Endothelial cell (in vitro differentiated cells): ENCODE measurements at regions not wholly inside any gene's neighbourhood (a gene's known extent, or its start where the extent isn't known, plus 50 kb on each side); places are given as distances from the start of the nearest gene placed in this dataset.

Source experiments
- DNase-seq: peaks from one replicate; pipeline ENCODE4 v3.0.0; 2021; ENCODE audit warnings: low spot score
- H3K27ac Mint-ChIP-seq: one replicate; pipeline ENCODE4 v1.8.0; 2021; ENCODE audit warnings: mixed read lengths, inconsistent platforms; ENCODE audit not compliant: unreplicated experiment
- H3K27me3 Mint-ChIP-seq: one replicate; pipeline ENCODE4 v1.8.0; 2021; ENCODE audit warnings: mild to moderate bottlenecking, moderate library complexity, mixed read lengths, inconsistent platforms; ENCODE audit not compliant: unreplicated experiment
- H3K36me3 Mint-ChIP-seq: one replicate; pipeline ENCODE4 v1.8.0; 2021; ENCODE audit warnings: mild to moderate bottlenecking, low read depth, mixed read lengths, inconsistent platforms; ENCODE audit not compliant: unreplicated experiment
- H3K4me1 Mint-ChIP-seq: one replicate; pipeline ENCODE4 v1.8.0; 2021; ENCODE audit warnings: mild to moderate bottlenecking, mixed read lengths, inconsistent platforms; ENCODE audit not compliant: unreplicated experiment
- H3K4me3 Mint-ChIP-seq: one replicate; pipeline ENCODE4 v1.8.0; 2021; ENCODE audit warnings: mild to moderate bottlenecking, mixed read lengths, inconsistent platforms; ENCODE audit not compliant: unreplicated experiment
- H3K9me3 Mint-ChIP-seq: one replicate; pipeline ENCODE4 v1.8.0; 2021; ENCODE audit warnings: mixed read lengths, inconsistent platforms; ENCODE audit not compliant: unreplicated experiment
- CTCF ChIP-seq: fragments of 200-600 bp; sonication (generic); IDR thresholded peaks from one replicate; pipeline ENCODE4 v1.5.0; 2021; ENCODE audit warnings: antibody characterized with exemption; ENCODE audit not compliant: unreplicated experiment

- peaks cover 6% of the 10 kb centered on the region for H3K36me3 Mint-ChIP-seq
- no peak overlapping the region for H3K27ac Mint-ChIP-seq
- H3K27me3 Mint-ChIP-seq = peaks cover 2% of the 10 kb centered on the region
- H3K9me3 Mint-ChIP-seq = no peaks in the 10 kb centered on the region
- H3K4me3 Mint-ChIP-seq = no peak overlapping the region
- H3K4me1 Mint-ChIP-seq = peaks cover 3% of the 10 kb centered on the region
- no peak for DNase-seq
- no peak for TF ChIP-seq CTCF
Observed at GRCh38 chr22:49619301-49619700, 208.4 kb downstream of the BRD1 start.

- Mint-ChIP-seq H3K9me3 (no peaks in the 10 kb centered on the region), H3K27ac (no peak overlapping the region), H3K4me3 (no peak overlapping the region), H3K4me1 (peaks cover 3% of the 10 kb centered on the region), H3K36me3 (peaks cover 6% of the 10 kb centered on the region), H3K27me3 (peaks cover 2% of the 10 kb centered on the region)
- TF ChIP-seq CTCF = no peak
- DNase-seq = no peak
Observed at GRCh38 chr22:49618677-49618953, 209.1 kb downstream of the BRD1 start.

GRCh38 chr22:49617866-49618676 is 209.6 kb downstream of the BRD1 start:
- Mint-ChIP-seq H3K36me3 (peaks cover 6% of the 10 kb centered on the region), H3K9me3 (no peaks in the 10 kb centered on the region), H3K4me3 (no peak overlapping the region), H3K27ac (no peak overlapping the region), H3K4me1 (peaks cover 3% of the 10 kb centered on the region), H3K27me3 (peaks cover 2% of the 10 kb centered on the region)
- DNase-seq = no peak
- TF ChIP-seq CTCF = no peak

GRCh38 chr22:49617264-49617663 is 210.4 kb downstream of the BRD1 start:
- H3K4me3 Mint-ChIP-seq = no peak overlapping the region
- peaks cover 3% of the 10 kb centered on the region for H3K36me3 Mint-ChIP-seq
- peaks cover 3% of the 10 kb centered on the region for H3K4me1 Mint-ChIP-seq
- no peaks in the 10 kb centered on the region for H3K9me3 Mint-ChIP-seq
- H3K27me3 Mint-ChIP-seq = peaks cover 2% of the 10 kb centered on the region
- no peak overlapping the region for H3K27ac Mint-ChIP-seq
- DNase-seq = no peak
- TF ChIP-seq CTCF = no peak

GRCh38 chr22:49616356-49617231 is 211.1 kb downstream of the BRD1 start:
- no peak for DNase-seq
- no peak overlapping the region for H3K4me3 Mint-ChIP-seq
- H3K4me1 Mint-ChIP-seq = peaks cover 3% of the 10 kb centered on the region
- no peaks in the 10 kb centered on the region for H3K9me3 Mint-ChIP-seq
- peaks cover 3% of the 10 kb centered on the region for H3K36me3 Mint-ChIP-seq
- H3K27ac Mint-ChIP-seq = no peak overlapping the region
- no peak for TF ChIP-seq CTCF
- H3K27me3 Mint-ChIP-seq = peaks cover 2% of the 10 kb centered on the region
